OCI-LY3 (cell line): ENCODE measurements at regions not wholly inside any gene's neighbourhood (a gene's known extent, or its start where the extent isn't known, plus 50 kb on each side); places are given as distances from the start of the nearest gene placed in this dataset.

Experiments
- CTCF ChIP-seq: fragments of 200-600, 300-600 bp; sonication (generic); IDR thresholded peaks from 2 replicates; pipeline ENCODE4 v1.5.1; 2014; ENCODE audit warnings: antibody characterized with exemption, low read length, low read depth
- EZH2phosphoT487 ChIP-seq: fragments of 200-600 bp; shearing (Covaris generic); IDR thresholded peaks from 2 replicates; pipeline ENCODE4 v1.6.1; 2018; ENCODE audit warnings: antibody characterized with exemption, mixed run types, low read depth

GRCh38 chr18:10127729-10128128 is 213.9 kb downstream of the VAPA start:
- no peak for TF ChIP-seq EZH2phosphoT487
- TF ChIP-seq CTCF, result no peak
